HG02642 (cell line): ENCODE measurements at regions not wholly inside any gene's neighbourhood (a gene's known extent, or its start where the extent isn't known, plus 50 kb on each side); places are given as distances from the start of the nearest gene placed in this dataset.

Experiments used
- ATAC-seq: cut with Tn5 transposase; IDR thresholded peaks from one replicate; pipeline ENCODE4 v1.9.1; 2021; ENCODE audit warnings: mild to moderate bottlenecking; ENCODE audit not compliant: unreplicated experiment, poor library complexity

- no peak for ATAC-seq
Observed at GRCh38 chr16:86180244-86180643, 281.3 kb downstream of the IRF8 start.

GRCh38 chr16:86180780-86181179 is 281.8 kb downstream of the IRF8 start:
- no peak for ATAC-seq

GRCh38 chr16:86181526-86181925 is 282.6 kb downstream of the IRF8 start:
- no peak for ATAC-seq

- ATAC-seq = no peak
Observed at GRCh38 chr16:86184185-86184584, 285.2 kb downstream of the IRF8 start.

- ATAC-seq = no peak
Observed at GRCh38 chr16:86185089-86185488, 286.1 kb downstream of the IRF8 start.

- no peak for ATAC-seq
Observed at GRCh38 chr16:86186313-86186712, 287.4 kb downstream of the IRF8 start.

- ATAC-seq = no peak
Observed at GRCh38 chr16:86189934-86190333, 291.0 kb downstream of the IRF8 start.

GRCh38 chr16:86191663-86192062 is 292.7 kb downstream of the IRF8 start:
- no peak for ATAC-seq

GRCh38 chr16:86193528-86194193 is 294.7 kb downstream of the IRF8 start:
- ATAC-seq = no peak

- no peak for ATAC-seq
Observed at GRCh38 chr16:86195863-86196630, 297.1 kb downstream of the IRF8 start.

- ATAC-seq = no peak
Observed at GRCh38 chr16:86196687-86197391, 297.9 kb downstream of the IRF8 start.

GRCh38 chr16:86198206-86199118 is 299.5 kb downstream of the IRF8 start:
- no peak for ATAC-seq

- no peak for ATAC-seq
Observed at GRCh38 chr16:86199182-86199581, 300.2 kb downstream of the IRF8 start.

GRCh38 chr16:86199871-86200695 is 301.1 kb downstream of the IRF8 start:
- ATAC-seq = no peak

GRCh38 chr16:86200722-86201121 is 301.8 kb downstream of the IRF8 start:
- no peak for ATAC-seq

GRCh38 chr16:86201746-86202145 is 302.8 kb downstream of the IRF8 start:
- no peak for ATAC-seq

- ATAC-seq = no peak
Observed at GRCh38 chr16:86202267-86202666, 303.3 kb downstream of the IRF8 start.

GRCh38 chr16:86202760-86203426 is 303.9 kb downstream of the IRF8 start:
- no peak for ATAC-seq
